Ishikawa (cell line): ENCODE measurements at regions not wholly inside any gene's neighbourhood (a gene's known extent, or its start where the extent isn't known, plus 50 kb on each side); places are given as distances from the start of the nearest gene placed in this dataset.

ENCODE experiments used
- CEBPB ChIP-seq: IDR thresholded peaks from 2 replicates; pipeline ENCODE4 v1.6.1; 2012
- CREB1 ChIP-seq: IDR thresholded peaks from 2 replicates; pipeline ENCODE4 v1.6.1; 2012; ENCODE audit warnings: low read depth
- EGR1 ChIP-seq: IDR thresholded peaks from 2 replicates; pipeline ENCODE4 v1.6.1; 2012
- EP300 ChIP-seq: IDR thresholded peaks from 2 replicates; pipeline ENCODE4 v1.6.1; 2012; ENCODE audit warnings: borderline replicate concordance
- FOXM1 ChIP-seq: IDR thresholded peaks from 2 replicates; pipeline ENCODE4 v1.6.1; 2012; ENCODE audit warnings: low read depth, borderline replicate concordance
- MAX ChIP-seq: IDR thresholded peaks from 2 replicates; pipeline ENCODE4 v1.6.1; 2012
- NFIC ChIP-seq: IDR thresholded peaks from 2 replicates; pipeline ENCODE4 v1.6.1; 2012
- RAD21 ChIP-seq: IDR thresholded peaks from 2 replicates; pipeline ENCODE4 v1.6.1; 2012; ENCODE audit warnings: low read depth
- REST ChIP-seq: IDR thresholded peaks from 2 replicates; pipeline ENCODE4 v1.6.1; 2012; ENCODE audit warnings: low read depth, mild to moderate bottlenecking
- TAF1 ChIP-seq: IDR thresholded peaks from 2 replicates; pipeline ENCODE4 v1.6.1; 2012; ENCODE audit warnings: low read depth, mild to moderate bottlenecking
- TCF12 ChIP-seq: IDR thresholded peaks from 2 replicates; pipeline ENCODE4 v1.6.1; 2012; ENCODE audit warnings: low read depth
- TEAD4 ChIP-seq: IDR thresholded peaks from 2 replicates; pipeline ENCODE4 v1.6.1; 2012
- USF1 ChIP-seq: IDR thresholded peaks from 2 replicates; pipeline ENCODE4 v1.6.1; 2012
- YY1 ChIP-seq: IDR thresholded peaks from 2 replicates; pipeline ENCODE4 v1.6.1; 2012; ENCODE audit warnings: low read depth
- ZBTB7A ChIP-seq: IDR thresholded peaks from 2 replicates; pipeline ENCODE4 v1.6.1; 2012; ENCODE audit warnings: low read depth

- TF ChIP-seq TCF12 (no peak), MAX (no peak), YY1 (no peak), REST (no peak), FOXM1 (no peak), EGR1 (no peak), CREB1 (no peak), EP300 (no peak), ZBTB7A (no peak), RAD21 (no peak), CEBPB (no peak), TEAD4 (no peak), TAF1 (no peak), NFIC (no peak), USF1 (no peak)
Observed at GRCh38 chr4:179605196-179605595, 2163.0 kb upstream of the AGA start.

- no peak for TF ChIP-seq NFIC
- TF ChIP-seq TEAD4: no peak
- TF ChIP-seq TAF1: no peak
- TF ChIP-seq USF1: no peak
- TF ChIP-seq YY1: no peak
- TF ChIP-seq CREB1: no peak
- TF ChIP-seq ZBTB7A: no peak
- no peak for TF ChIP-seq CEBPB
- no peak for TF ChIP-seq RAD21
- TF ChIP-seq EP300: no peak
Observed at GRCh38 chr4:179607003-179607402, 2164.8 kb upstream of the AGA start.

- TF ChIP-seq EGR1 (no peak), USF1 (no peak), TEAD4 (no peak), REST (no peak), EP300 (no peak), YY1 (no peak), TCF12 (no peak), NFIC (no peak), TAF1 (no peak), RAD21 (no peak), FOXM1 (no peak)
Observed at GRCh38 chr4:179615704-179616103, 2173.5 kb upstream of the AGA start.

- TF ChIP-seq TCF12 (no peak), NFIC (no peak), TEAD4 (no peak), MAX (no peak), EGR1 (no peak), CREB1 (no peak), CEBPB (no peak), TAF1 (no peak), YY1 (no peak), ZBTB7A (no peak), EP300 (no peak), FOXM1 (no peak), RAD21 (no peak), REST (no peak), USF1 (no peak)
Observed at GRCh38 chr4:179618966-179619365, 2176.7 kb upstream of the AGA start.
